ENCODE measurements at regions not wholly inside any gene's neighbourhood (a gene's known extent, or its start where the extent isn't known, plus 50 kb on each side); places are given as distances from the start of the nearest gene placed in this dataset.

DNA sequence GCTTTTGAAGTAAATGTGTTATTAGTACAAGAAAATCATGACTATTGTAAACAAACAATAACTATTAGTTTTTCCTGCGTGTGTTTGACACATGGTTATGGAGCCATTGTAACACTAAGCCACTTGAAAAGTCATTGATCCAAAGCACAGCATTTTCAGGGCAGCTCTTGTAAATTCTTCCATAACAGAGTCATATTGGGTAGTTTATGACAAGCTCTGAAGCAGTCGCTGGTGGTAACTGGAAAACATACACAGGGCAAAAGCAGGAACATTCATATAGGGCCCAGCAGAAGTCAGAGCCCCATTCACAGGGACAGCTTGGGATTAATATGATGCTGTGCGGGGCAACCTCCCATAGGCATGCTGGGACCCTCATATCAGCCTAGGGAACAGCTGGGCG is 483.2 kb upstream of the PTBP2 start:
- Histone ChIP-seq H3K9ac (ENCODE audit: low read depth, low read length, poor library complexity, severe bottlenecking) (no peak overlapping the region), H2AFZ (ENCODE audit: low read length) (no peak overlapping the region), H3K27me3 (ENCODE audit: insufficient read depth, low read length, poor library complexity, severe bottlenecking) (no peaks in the 10 kb centered on the region), H3K4me2 (ENCODE audit: low read depth, low read length, poor library complexity, severe bottlenecking) (no peak overlapping the region), H3K4me3 (ENCODE audit: low read length, poor library complexity, severe bottlenecking) (no peak overlapping the region), H3K9me3 (ENCODE audit: insufficient read depth, low read depth, low read length) (no peaks in the 10 kb centered on the region), H4K20me1 (ENCODE audit: insufficient read depth, low read length, poor library complexity, severe bottlenecking) (no peaks in the 10 kb centered on the region), H3F3A (ENCODE audit: low read depth) (no peaks in the 10 kb centered on the region), H3K4me1 (ENCODE audit: insufficient read depth, low read length, poor library complexity, severe bottlenecking) (no peaks in the 10 kb centered on the region), H3K9me2 (replicated peaks; ENCODE audit: low read depth, low read length) (no peaks in the 10 kb centered on the region), H3K79me2 (ENCODE audit: insufficient read depth, low read length) (no peaks in the 10 kb centered on the region), H3K36me3 (ENCODE audit: insufficient read depth, low read length) (no peaks in the 10 kb centered on the region)
- TF ChIP-seq, protein P1, sequence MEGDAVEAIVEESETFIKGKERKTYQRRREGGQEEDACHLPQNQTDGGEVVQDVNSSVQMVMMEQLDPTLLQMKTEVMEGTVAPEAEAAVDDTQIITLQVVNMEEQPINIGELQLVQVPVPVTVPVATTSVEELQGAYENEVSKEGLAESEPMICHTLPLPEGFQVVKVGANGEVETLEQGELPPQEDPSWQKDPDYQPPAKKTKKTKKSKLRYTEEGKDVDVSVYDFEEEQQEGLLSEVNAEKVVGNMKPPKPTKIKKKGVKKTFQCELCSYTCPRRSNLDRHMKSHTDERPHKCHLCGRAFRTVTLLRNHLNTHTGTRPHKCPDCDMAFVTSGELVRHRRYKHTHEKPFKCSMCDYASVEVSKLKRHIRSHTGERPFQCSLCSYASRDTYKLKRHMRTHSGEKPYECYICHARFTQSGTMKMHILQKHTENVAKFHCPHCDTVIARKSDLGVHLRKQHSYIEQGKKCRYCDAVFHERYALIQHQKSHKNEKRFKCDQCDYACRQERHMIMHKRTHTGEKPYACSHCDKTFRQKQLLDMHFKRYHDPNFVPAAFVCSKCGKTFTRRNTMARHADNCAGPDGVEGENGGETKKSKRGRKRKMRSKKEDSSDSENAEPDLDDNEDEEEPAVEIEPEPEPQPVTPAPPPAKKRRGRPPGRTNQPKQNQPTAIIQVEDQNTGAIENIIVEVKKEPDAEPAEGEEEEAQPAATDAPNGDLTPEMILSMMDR (conservative IDR thresholded peaks at IDR 0.05; ENCODE audit: low read length) = no peak
- no peak for TF ChIP-seq EZH2phosphoT487 (IDR thresholded peaks at IDR 0.05; ENCODE audit: borderline replicate concordance)

DNA sequence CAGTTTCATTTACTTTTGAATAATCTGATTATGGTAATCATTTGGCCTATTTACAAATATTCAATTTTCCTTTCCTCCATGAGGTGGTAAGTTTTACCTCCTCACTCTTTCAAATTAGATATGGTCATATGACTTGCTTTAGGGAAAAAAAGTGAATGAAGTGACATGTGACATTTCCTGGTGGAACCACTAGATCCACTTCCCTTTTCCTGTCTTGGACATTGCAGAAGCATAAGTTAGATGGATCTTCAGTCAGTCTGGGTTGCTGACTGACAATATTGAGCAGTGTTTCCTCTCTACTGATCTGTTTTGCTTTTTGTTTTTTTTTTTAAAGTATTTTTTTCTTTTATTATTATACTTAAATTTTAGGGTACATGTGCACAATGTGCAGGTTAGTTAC is 481.1 kb upstream of the PTBP2 start:
- Histone ChIP-seq H3K9ac (ENCODE audit: low read depth, low read length, poor library complexity, severe bottlenecking) (no peak overlapping the region), H2AFZ (ENCODE audit: low read length) (no peak overlapping the region), H3K79me2 (ENCODE audit: insufficient read depth, low read length) (no peaks in the 10 kb centered on the region), H3K27me3 (ENCODE audit: insufficient read depth, low read length, poor library complexity, severe bottlenecking) (no peaks in the 10 kb centered on the region), H3K4me2 (ENCODE audit: low read depth, low read length, poor library complexity, severe bottlenecking) (no peak overlapping the region), H3K9me3 (ENCODE audit: insufficient read depth, low read depth, low read length) (no peaks in the 10 kb centered on the region), H3K4me1 (ENCODE audit: insufficient read depth, low read length, poor library complexity, severe bottlenecking) (no peaks in the 10 kb centered on the region), H3K9me2 (replicated peaks; ENCODE audit: low read depth, low read length) (no peaks in the 10 kb centered on the region), H3K36me3 (ENCODE audit: insufficient read depth, low read length) (no peaks in the 10 kb centered on the region), H4K20me1 (ENCODE audit: insufficient read depth, low read length, poor library complexity, severe bottlenecking) (no peaks in the 10 kb centered on the region), H3K4me3 (ENCODE audit: low read length, poor library complexity, severe bottlenecking) (no peak overlapping the region), H3F3A (ENCODE audit: low read depth) (no peaks in the 10 kb centered on the region)
- no peak for TF ChIP-seq EZH2phosphoT487 (IDR thresholded peaks at IDR 0.05; ENCODE audit: borderline replicate concordance)
- TF ChIP-seq, protein P1 (conservative IDR thresholded peaks at IDR 0.05; ENCODE audit: low read length) = no peak

- Histone ChIP-seq H3K36me3 (ENCODE audit: insufficient read depth, low read length) (no peaks in the 10 kb centered on the region), H3K27me3 (ENCODE audit: insufficient read depth, low read length, poor library complexity, severe bottlenecking) (no peaks in the 10 kb centered on the region), H3K4me2 (ENCODE audit: low read depth, low read length, poor library complexity, severe bottlenecking) (no peak overlapping the region), H3K9me2 (replicated peaks; ENCODE audit: low read depth, low read length) (no peaks in the 10 kb centered on the region), H4K20me1 (ENCODE audit: insufficient read depth, low read length, poor library complexity, severe bottlenecking) (no peaks in the 10 kb centered on the region), H3K79me2 (ENCODE audit: insufficient read depth, low read length) (no peaks in the 10 kb centered on the region), H3K4me3 (ENCODE audit: low read length, poor library complexity, severe bottlenecking) (no peak overlapping the region), H3K9ac (ENCODE audit: low read depth, low read length, poor library complexity, severe bottlenecking) (no peak overlapping the region), H3K9me3 (ENCODE audit: insufficient read depth, low read depth, low read length) (no peaks in the 10 kb centered on the region), H3K4me1 (ENCODE audit: insufficient read depth, low read length, poor library complexity, severe bottlenecking) (no peaks in the 10 kb centered on the region), H3F3A (ENCODE audit: low read depth) (no peaks in the 10 kb centered on the region), H2AFZ (ENCODE audit: low read length) (no peak overlapping the region)
- TF ChIP-seq EZH2phosphoT487 (IDR thresholded peaks at IDR 0.05; ENCODE audit: borderline replicate concordance) = no peak
- TF ChIP-seq, protein P1 (conservative IDR thresholded peaks at IDR 0.05; ENCODE audit: low read length) = no peak
Measured at GRCh38 chr1:96253246-96254035, 468.1 kb upstream of the PTBP2 start.
